BE2C (cell line): ENCODE measurements at regions not wholly inside any gene's neighbourhood (a gene's known extent, or its start where the extent isn't known, plus 50 kb on each side); places are given as distances from the start of the nearest gene placed in this dataset.

Experiments
- DNase-seq: peaks from one replicate; pipeline ENCODE4 v3.0.0-alpha.2; 2020
- H3K27me3 ChIP-seq: fragments of 250-450 bp; sonication (Bioruptor Pico); 2 replicates; pipeline ENCODE4 v1.5.1; 2020; ENCODE audit warnings: mild to moderate bottlenecking
- H3K36me3 ChIP-seq: fragments of 250-450 bp; sonication (Bioruptor Pico); 2 replicates; pipeline ENCODE4 v1.5.1; 2020; ENCODE audit warnings: mild to moderate bottlenecking
- H3K4me1 ChIP-seq: fragments of 250-450 bp; sonication (Bioruptor Pico); 2 replicates; pipeline ENCODE4 v1.5.1; 2020
- H3K4me3 ChIP-seq: 2 replicates; pipeline ENCODE4 v1.5.1; 2011; ENCODE audit warnings: low read depth, low read length
- H3K9me3 ChIP-seq: fragments of 250-450 bp; sonication (Bioruptor Pico); 2 replicates; pipeline ENCODE4 v1.5.1; 2020
- TF ChIP-seq, protein P1 (sequence below): IDR thresholded peaks from 2 replicates; pipeline ENCODE4 v1.5.1; 2012; ENCODE audit warnings: mild to moderate bottlenecking, low read depth, low read length

DNA sequence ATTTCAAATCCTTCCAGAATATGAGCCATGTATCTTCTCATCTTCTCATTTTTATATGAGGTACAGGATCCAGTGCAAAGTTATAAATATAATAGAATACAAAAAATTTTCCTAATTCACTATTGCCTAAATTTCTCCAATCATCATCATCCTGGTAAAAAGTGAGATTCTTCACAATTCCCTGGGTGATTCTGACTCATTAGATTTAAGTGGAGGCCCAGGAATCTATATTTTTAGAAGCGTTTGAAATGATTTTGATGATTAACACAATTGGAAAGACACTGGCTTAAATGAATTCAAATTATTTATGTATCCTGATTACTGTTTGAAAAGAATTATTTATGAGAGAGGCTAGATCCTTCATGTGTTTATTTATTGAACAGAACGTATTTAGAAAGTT lies 380.3 kb upstream of the PDE3A start:
- TF ChIP-seq, protein P1, sequence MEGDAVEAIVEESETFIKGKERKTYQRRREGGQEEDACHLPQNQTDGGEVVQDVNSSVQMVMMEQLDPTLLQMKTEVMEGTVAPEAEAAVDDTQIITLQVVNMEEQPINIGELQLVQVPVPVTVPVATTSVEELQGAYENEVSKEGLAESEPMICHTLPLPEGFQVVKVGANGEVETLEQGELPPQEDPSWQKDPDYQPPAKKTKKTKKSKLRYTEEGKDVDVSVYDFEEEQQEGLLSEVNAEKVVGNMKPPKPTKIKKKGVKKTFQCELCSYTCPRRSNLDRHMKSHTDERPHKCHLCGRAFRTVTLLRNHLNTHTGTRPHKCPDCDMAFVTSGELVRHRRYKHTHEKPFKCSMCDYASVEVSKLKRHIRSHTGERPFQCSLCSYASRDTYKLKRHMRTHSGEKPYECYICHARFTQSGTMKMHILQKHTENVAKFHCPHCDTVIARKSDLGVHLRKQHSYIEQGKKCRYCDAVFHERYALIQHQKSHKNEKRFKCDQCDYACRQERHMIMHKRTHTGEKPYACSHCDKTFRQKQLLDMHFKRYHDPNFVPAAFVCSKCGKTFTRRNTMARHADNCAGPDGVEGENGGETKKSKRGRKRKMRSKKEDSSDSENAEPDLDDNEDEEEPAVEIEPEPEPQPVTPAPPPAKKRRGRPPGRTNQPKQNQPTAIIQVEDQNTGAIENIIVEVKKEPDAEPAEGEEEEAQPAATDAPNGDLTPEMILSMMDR = no peak
- no peak for DNase-seq
- no peaks in the 10 kb centered on the region for H3K36me3 ChIP-seq
- no peaks in the 10 kb centered on the region for H3K9me3 ChIP-seq
- H3K27me3 ChIP-seq = no peaks in the 10 kb centered on the region
- H3K4me1 ChIP-seq = peaks cover 3% of the 10 kb centered on the region
- H3K4me3 ChIP-seq = no peak overlapping the region

DNA sequence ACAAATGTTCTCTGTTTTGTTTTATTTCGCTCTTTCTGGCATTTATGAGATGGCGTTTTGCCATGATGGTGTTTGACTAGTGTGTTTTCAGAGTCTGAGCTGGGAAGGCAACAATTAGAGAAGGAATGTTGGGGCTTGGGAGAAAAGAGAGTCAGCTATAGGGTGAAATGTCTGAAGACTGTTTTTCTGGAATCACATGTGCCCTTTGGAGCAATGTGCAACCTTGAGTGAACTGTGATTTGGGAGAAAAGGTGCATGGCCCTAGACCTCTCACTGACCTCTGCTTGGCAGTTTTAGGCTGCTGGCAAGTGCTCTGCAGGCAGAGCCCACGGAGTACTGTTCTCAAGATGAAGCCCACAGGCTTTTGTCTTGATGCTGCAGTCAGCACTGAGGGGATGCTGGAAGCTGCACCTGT lies 379.9 kb upstream of the PDE3A start:
- H3K9me3 ChIP-seq = no peaks in the 10 kb centered on the region

GRCh38 chr12:19988948-19989347 lies 379.4 kb upstream of the PDE3A start:
- Histone ChIP-seq H3K27me3 (no peaks in the 10 kb centered on the region), H3K36me3 (no peaks in the 10 kb centered on the region), H3K4me1 (peaks cover 3% of the 10 kb centered on the region), H3K9me3 (no peaks in the 10 kb centered on the region), H3K4me3 (no peak overlapping the region)
- no peak for DNase-seq
- TF ChIP-seq, protein P1 = no peak

More for the DNA sequence above, 379.9 kb upstream of the PDE3A start:
- no peaks in the 10 kb centered on the region for H3K27me3 ChIP-seq
- DNase-seq = no peak
- no peaks in the 10 kb centered on the region for H3K36me3 ChIP-seq
- H3K4me1 ChIP-seq = peaks cover 3% of the 10 kb centered on the region
- TF ChIP-seq, protein P1 = no peak
- H3K4me3 ChIP-seq = no peak overlapping the region

- peaks cover 3% of the 10 kb centered on the region for H3K4me1 ChIP-seq
- TF ChIP-seq, protein P1 = no peak
- H3K27me3 ChIP-seq = no peaks in the 10 kb centered on the region
- no peaks in the 10 kb centered on the region for H3K9me3 ChIP-seq
- H3K4me3 ChIP-seq = no peak overlapping the region
- H3K36me3 ChIP-seq = no peaks in the 10 kb centered on the region
- no peak for DNase-seq
These were observed 377.2 kb upstream of the PDE3A start for GRCh38 chr12:19991146-19991545.

DNA sequence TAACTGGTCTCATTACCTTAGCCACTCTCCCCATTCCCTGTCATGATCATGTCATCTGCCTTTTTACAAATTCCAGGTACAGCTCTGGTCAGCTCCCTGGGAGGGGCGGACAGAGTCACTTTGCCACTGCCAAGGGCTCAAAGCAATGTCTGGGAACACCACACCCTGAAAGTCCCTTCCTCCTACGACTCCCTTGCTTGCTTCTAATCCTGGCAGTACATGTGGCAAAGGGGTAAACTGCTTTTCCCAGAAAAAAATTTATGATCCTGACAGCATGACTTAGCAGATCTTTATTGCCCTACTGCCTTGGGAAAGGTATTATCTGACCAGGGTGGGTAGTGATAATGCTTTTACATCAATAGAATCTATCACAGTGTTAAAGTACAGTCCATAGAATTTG lies 376.0 kb upstream of the PDE3A start:
- H3K36me3 ChIP-seq = no peaks in the 10 kb centered on the region
- H3K9me3 ChIP-seq = no peaks in the 10 kb centered on the region
- no peak overlapping the region for H3K4me3 ChIP-seq
- no peak for DNase-seq
- TF ChIP-seq, protein P1 = no peak
- H3K4me1 ChIP-seq = peaks cover 3% of the 10 kb centered on the region
- H3K27me3 ChIP-seq = no peaks in the 10 kb centered on the region

GRCh38 chr12:19994968-19995367 lies 373.4 kb upstream of the PDE3A start:
- Histone ChIP-seq H3K36me3 (no peaks in the 10 kb centered on the region), H3K4me1 (peaks cover 8% of the 10 kb centered on the region), H3K4me3 (no peak overlapping the region), H3K27me3 (no peaks in the 10 kb centered on the region), H3K9me3 (no peaks in the 10 kb centered on the region)
- TF ChIP-seq, protein P1 = no peak
- no peak for DNase-seq
